ENCODE measurements at regions not wholly inside any gene's neighbourhood (a gene's known extent, or its start where the extent isn't known, plus 50 kb on each side); places are given as distances from the start of the nearest gene placed in this dataset.

DNA sequence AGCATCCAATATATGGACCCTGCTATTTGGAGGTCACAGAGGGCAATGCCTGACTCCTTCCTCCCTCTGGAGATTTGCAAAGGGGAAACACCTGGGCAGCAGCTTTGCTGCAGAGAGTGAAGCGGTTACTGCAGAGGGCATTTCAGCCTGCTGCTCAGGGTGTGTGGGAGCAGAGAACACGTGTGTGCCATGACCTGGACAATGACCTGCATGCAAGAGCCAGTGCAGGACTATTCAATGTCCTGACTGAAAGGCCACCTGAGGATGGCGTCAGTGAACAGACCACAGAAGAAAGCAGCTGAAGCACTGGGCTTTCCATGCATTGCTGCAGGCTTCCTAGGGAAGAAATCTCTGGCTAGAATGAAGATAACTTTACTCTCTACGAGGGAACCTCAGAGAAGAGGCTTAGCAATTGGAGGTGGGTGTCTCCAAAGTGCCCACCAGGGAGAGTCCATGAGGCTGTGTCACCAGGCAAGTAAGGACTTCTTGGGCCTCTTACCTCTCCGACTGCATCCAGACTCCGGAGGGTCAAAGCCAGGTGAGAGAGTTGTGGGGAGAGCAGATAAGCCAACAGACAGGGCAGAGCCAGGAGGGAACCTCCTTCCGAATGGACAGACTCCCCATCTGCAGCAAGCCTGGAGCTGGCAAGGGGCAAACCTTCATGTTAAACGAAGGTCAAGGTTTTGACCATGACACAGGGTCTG lies 52.9 kb upstream of the PMEPA1 start:
- Histone ChIP-seq H3K4me1 (ENCODE audit: control insufficient read depth, insufficient read depth, low read length) (no peaks in the 10 kb centered on the region), H3K9ac (ENCODE audit: control insufficient read depth, insufficient read depth, low read length) (no peak overlapping the region), H3K4me2 (ENCODE audit: control insufficient read depth, insufficient read depth) (no peak overlapping the region), H3K36me3 (ENCODE audit: control insufficient read depth in 2 of 2, insufficient read depth in 2 of 2, low read length in 1 of 2) (no peaks in the 10 kb centered on the region), H3K9me3 (replicated peaks; ENCODE audit: control insufficient read depth, insufficient read depth, low read length) (no peaks in the 10 kb centered on the region; the same call in 1 of the 3 replicates), H2AFZ (ENCODE audit: control insufficient read depth, low read depth, low read length) (no peak overlapping the region), H3K79me2 (ENCODE audit: control insufficient read depth, insufficient read depth, low read length) (no peaks in the 10 kb centered on the region), H4K20me1 (ENCODE audit: control insufficient read depth, insufficient read depth) (no peaks in the 10 kb centered on the region), H3K4me3 (no peak overlapping the region), H3K27ac (ENCODE audit: control insufficient read depth, insufficient read depth) (no peak overlapping the region), H3K27me3 (replicated peaks in 1 of 2; ENCODE audit: control insufficient read depth in 2 of 2, insufficient read depth in 2 of 2, low read length in 1 of 2) (peaks cover 0 to 2% of the 10 kb centered on the region in 2 experiments; a peak in 1 of 4 replicates)
- ChIA-PET POLR2A (no interaction called here), RAD21 (ENCODE audit: unreplicated experiment) (no interaction called here), SMC1A (ENCODE audit: uncharacterized antibody, unreplicated experiment) (interaction anchor here (1.2 kb wide), 1 partner anchor 11 kb away, joined by 3 read pairs; no protein-coding TSS in a partner anchor), CTCF (no interaction called here)
- no peak for DNase-seq (ENCODE audit: low read depth, low spot score)
- no TSS peak for BruUV-seq (replicated peaks)
- WGBS (ENCODE audit: insufficient coverage, insufficient replicate concordance, low lambda C conversion rate, missing lambda C conversion rate): 12% methylated on average over 8 of the region's 8 CpGs
- intact Hi-C loops (cut with micrococcal nuclease; ENCODE audit: unreplicated experiment) (no loop called here), in situ Hi-C loops (cut with MboI) (no loop called here)
- TF ChIP-seq RCOR1 (conservative IDR thresholded peaks at IDR 0.05; ENCODE audit: low read depth, low read length) (no peak), MTA2 (IDR thresholded peaks at IDR 0.05; ENCODE audit: low read depth) (no peak), CEBPB (IDR thresholded peaks at IDR 0.05; ENCODE audit: borderline replicate concordance in 1 of 2, low read depth in 2 of 2, low read length in 2 of 2) (no peak), ATF7 (IDR thresholded peaks at IDR 0.05; ENCODE audit: low read depth) (no peak), RBBP5 (conservative IDR thresholded peaks at IDR 0.05) (no peak)
- TF ChIP-seq, protein P1, sequence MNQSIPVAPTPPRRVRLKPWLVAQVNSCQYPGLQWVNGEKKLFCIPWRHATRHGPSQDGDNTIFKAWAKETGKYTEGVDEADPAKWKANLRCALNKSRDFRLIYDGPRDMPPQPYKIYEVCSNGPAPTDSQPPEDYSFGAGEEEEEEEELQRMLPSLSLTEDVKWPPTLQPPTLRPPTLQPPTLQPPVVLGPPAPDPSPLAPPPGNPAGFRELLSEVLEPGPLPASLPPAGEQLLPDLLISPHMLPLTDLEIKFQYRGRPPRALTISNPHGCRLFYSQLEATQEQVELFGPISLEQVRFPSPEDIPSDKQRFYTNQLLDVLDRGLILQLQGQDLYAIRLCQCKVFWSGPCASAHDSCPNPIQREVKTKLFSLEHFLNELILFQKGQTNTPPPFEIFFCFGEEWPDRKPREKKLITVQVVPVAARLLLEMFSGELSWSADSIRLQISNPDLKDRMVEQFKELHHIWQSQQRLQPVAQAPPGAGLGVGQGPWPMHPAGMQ (IDR thresholded peaks at IDR 0.05; ENCODE audit: borderline replicate concordance): no peak
- TF ChIP-seq, protein P2, sequence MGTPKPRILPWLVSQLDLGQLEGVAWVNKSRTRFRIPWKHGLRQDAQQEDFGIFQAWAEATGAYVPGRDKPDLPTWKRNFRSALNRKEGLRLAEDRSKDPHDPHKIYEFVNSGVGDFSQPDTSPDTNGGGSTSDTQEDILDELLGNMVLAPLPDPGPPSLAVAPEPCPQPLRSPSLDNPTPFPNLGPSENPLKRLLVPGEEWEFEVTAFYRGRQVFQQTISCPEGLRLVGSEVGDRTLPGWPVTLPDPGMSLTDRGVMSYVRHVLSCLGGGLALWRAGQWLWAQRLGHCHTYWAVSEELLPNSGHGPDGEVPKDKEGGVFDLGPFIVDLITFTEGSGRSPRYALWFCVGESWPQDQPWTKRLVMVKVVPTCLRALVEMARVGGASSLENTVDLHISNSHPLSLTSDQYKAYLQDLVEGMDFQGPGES (IDR thresholded peaks at IDR 0.05): no peak
- ATAC-seq: no peak
- no peak for FAIRE-seq

Data from GM12878 (cell line).